NCI-H1417 (cell line): ENCODE measurements at regions not wholly inside any gene's neighbourhood (a gene's known extent, or its start where the extent isn't known, plus 50 kb on each side); places are given as distances from the start of the nearest gene placed in this dataset.

Experiments used
- DNase-seq, 3 experiments: peaks; one replicate each; lab custom pipeline; 2025; lab: John Stamatoyannopoulos, UW

DNA sequence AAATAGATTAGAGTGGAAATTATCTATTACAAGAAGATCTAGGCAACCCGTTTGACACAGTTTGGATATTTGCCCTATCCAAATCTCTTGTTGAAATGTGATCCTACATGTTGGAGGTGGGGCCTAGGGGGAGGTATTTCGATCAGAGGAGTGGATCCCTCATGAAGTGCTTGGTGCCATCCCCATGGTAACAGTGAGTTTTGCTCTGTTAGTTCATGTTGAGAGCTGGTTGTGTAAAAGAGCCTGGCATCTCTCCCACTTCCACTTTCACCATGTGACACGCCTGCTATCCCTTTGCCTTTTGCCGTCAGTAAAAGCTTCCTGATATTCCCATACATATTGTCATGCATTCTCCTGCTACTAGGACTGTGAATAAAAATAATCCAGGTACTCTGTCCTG, 66.4 kb upstream of the FLRT2 start:
- peak in 2 of 3 experiments; percentile 40 to 76 for DNase-seq

DNA sequence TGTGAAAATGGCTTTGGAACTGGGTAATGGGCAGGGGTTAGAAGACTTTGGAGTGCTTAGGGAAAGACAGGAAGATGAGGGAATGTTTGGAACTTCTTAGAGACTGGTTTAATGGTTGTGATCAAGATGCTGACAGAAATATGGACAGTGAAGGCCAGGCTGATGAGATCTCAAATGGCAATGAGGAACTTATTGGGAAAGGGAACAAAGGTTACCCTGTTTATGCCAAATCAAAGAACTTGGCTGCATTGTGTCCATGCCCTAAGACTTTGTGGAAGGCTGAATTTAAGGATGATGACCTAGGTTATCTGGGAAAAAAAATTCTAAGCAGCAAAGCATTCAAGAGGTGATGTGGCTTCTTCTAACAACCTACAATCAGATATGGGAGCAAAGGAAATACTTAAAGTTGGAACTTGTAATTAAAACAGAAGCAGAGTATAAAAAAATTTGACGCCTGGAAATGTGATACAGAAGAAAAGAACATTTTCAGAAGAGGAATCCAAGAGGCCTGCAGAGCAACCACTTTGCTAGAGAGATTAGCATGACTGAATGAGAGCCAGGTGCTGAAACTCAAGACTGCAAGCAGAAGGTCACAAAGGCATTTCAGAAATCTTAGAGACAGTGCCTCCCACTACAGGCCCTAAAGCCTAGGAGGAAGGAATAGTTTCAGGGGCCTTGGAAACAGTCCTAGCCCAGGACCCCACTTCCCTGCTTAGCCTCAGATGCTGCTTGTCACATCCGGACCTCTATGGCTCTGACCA, 65.6 kb upstream of the FLRT2 start:
- no peak for DNase-seq

DNA sequence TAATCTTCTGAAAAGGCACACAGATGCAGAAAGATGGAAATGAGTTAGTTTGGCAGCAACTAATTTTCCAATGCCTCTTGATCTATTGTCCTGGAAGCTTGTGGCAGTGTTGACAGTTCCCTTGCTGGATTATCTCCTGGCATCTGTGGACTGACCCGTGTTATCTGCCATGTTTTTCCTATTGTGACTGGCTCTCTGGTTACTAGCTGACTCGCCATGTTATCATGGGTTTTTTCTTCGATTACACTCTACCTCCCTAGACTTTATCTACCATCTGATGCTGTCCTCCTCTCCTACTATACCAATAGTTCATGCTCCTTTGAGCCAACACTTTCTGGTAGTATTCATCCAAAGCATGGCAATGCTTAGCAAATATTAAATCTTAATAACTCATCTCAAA, 63.3 kb upstream of the FLRT2 start:
- no peak for DNase-seq

DNA sequence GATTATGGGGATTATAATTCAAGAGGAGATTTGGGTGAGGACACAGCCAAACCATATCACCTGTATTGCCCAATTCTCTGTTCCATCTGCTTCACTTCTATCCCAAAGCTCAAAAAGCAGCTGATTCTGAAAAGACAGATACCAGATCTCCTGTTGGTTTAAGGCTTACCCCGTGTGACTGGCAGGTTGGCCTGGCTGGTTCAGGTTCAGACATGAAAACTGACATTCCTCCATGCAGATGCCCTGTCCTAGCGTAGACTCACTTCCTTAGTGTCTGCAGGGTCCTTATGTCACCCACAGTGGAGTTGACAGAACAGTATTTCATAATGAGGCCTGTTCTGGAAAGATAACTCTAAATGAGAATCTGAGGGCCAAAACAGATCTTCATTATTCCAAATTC, 61.1 kb upstream of the FLRT2 start:
- no peak for DNase-seq

DNA sequence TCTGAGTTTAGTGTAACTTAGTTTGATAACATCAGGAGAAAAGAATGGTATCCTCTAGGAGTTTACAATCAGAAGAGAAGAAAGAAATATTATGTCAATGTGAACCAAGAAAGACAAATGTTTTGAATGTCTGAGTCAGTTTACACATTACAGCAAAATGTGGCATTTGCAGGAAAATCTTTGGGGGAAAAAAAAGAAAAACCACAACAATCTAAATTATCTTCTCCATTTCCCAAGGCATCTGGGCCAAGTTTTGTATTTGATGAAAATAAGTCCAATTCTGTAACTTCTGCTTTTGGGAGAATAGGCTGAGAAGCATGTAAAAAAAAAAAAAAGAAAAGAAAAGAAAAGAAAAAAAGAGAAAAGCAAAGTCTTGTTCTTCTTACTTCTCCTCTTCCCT, 58.8 kb upstream of the FLRT2 start:
- DNase-seq: no peak

DNA sequence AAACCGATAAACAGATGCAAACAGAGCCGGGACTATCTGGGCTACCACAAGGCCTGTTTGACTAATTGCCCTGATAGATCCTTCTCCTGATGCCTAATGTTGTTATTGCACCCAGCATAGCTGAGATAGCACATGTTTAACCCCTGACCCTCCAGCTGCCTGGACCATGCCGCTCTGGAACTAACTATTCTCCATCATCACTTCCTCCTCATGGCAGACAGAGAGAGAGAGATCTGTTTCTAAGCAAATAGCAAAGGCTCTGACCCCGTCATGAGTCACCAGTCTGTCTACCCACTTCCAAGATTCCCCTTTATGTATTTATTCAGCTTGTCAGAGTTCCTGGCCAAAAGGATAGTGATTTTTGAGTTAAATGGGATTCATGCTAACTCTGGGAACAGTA, 58.2 kb upstream of the FLRT2 start:
- peak in 2 of 3 experiments; percentile 4 to 36 for DNase-seq

DNA sequence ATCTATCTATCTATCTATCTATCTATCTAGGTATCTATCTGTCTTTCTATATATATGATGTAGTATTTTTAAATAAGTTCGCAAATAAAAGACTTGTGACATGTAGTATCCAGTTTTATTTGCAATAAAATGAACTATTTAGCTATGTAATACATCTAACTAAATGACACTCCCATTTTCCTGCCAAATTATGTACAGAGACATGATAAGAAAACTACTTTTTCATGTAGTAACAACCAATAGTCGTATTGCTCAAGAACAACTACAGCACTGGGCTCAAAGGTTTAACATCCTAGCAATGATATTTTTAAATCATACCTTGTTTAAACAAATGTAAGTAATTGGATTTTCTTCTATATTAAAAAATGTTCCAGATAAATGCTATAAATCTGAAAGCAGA, 55.5 kb upstream of the FLRT2 start:
- DNase-seq: no peak

DNA sequence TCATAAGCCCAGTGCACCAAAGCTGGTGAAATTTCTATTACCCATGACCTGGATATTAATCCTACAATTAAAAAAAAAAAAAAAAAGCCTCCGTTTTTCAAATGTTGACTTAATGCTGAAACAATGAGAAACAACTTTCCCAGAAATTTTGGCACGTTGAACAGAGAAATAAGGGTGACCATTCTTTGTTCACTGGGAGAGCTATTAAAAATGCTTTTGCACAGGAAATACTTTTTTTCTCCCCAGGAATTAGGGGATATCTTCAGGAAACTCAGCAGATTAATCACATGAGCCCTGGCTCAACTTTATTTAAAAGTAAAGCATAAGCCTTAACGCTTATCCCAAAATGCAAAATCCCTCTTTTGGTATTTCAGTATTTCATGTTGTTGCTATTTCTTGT, 54.8 kb upstream of the FLRT2 start:
- DNase-seq: no peak

DNA sequence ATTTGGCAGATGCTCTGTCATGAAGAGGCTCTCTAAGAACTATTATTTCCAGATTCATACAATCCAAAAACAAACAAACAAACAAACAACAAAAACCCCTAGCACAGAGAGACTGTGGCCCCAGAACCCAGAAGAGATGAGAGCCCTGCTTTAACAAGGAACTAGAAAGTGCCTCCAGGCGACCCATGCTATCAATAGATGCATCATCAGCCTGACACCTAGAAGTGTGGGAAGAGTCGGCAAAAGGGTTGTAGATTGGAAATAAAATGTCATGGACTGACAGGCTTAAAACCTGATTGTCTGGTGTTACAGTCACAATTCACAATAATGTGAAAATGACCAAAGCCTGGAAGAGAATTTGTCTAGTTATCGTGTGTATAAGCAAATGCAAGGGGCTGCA, 50.6 kb upstream of the FLRT2 start:
- DNase-seq: no peak

DNA sequence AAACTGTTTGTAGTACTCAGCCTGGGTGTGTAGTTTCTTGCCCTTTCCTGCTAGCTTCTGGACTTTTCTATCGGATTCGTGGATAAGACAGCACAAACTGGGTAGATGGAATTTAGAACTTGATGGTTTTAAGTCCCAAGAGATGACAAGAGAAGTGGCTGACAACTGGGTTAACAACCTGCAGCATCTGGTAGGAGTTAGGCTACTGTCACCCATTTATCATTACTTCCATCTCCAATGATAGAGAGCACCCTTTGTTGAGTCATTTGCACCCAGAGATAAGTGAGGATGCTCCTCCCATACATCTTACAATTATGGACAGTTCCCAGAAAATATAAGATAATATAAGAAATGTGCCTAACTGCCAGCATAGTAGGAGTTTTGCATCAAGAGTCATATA, 50.2 kb upstream of the FLRT2 start:
- no peak for DNase-seq
